HEK293 (cell line): ENCODE measurements at regions not wholly inside any gene's neighbourhood (a gene's known extent, or its start where the extent isn't known, plus 50 kb on each side); places are given as distances from the start of the nearest gene placed in this dataset.

Source experiments
- ZNF324 ChIP-seq: fragments of 450-650 bp; formaldehyde crosslinking; IDR thresholded peaks from 2 replicates; pipeline ENCODE4 v1.5.1; 2016; ENCODE audit warnings: missing biosample characterization, missing genetic modification characterization
- ZNF621 ChIP-seq: fragments of 450-650 bp; formaldehyde crosslinking; IDR thresholded peaks from 2 replicates; pipeline ENCODE4 v1.5.1; 2017; ENCODE audit warnings: missing biosample characterization, missing genetic modification characterization
- TF ChIP-seq, protein P1 (sequence below): fragments of 450-650 bp; formaldehyde crosslinking; IDR thresholded peaks from 2 replicates; pipeline ENCODE4 v1.5.1; 2016; ENCODE audit warnings: missing biosample characterization, missing genetic modification characterization
- TF ChIP-seq, protein P2 (sequence below): fragments of 450-650 bp; formaldehyde crosslinking; IDR thresholded peaks from 2 replicates; pipeline ENCODE4 v1.5.1; 2016; ENCODE audit warnings: missing biosample characterization, missing genetic modification characterization

DNA sequence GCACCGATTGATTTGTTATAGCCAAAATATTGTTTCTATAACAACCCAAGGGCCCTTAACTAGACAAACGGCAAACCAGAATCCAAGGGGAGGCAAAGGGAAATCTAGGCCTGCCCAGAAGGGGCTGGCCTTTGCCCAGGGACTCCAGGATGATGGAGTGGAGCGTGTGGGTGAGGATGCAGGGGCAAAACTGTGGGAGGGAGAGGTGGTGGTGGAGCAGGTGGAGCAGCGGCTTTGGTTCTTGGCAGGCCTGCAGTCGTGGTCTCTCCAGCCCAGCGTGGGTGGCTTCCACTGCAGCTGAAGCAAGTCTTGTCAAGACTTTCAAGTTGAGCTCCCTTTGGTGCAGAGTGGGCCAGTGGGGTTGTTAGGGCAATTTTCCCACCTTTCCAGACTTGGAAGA lies 98.6 kb upstream of the TBCA start:
- TF ChIP-seq, protein P1, sequence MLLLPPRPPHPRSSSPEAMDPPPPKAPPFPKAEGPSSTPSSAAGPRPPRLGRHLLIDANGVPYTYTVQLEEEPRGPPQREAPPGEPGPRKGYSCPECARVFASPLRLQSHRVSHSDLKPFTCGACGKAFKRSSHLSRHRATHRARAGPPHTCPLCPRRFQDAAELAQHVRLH (tag by site-specific recombination), result no peak
- TF ChIP-seq, protein P2, sequence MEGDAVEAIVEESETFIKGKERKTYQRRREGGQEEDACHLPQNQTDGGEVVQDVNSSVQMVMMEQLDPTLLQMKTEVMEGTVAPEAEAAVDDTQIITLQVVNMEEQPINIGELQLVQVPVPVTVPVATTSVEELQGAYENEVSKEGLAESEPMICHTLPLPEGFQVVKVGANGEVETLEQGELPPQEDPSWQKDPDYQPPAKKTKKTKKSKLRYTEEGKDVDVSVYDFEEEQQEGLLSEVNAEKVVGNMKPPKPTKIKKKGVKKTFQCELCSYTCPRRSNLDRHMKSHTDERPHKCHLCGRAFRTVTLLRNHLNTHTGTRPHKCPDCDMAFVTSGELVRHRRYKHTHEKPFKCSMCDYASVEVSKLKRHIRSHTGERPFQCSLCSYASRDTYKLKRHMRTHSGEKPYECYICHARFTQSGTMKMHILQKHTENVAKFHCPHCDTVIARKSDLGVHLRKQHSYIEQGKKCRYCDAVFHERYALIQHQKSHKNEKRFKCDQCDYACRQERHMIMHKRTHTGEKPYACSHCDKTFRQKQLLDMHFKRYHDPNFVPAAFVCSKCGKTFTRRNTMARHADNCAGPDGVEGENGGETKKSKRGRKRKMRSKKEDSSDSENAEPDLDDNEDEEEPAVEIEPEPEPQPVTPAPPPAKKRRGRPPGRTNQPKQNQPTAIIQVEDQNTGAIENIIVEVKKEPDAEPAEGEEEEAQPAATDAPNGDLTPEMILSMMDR (tag by site-specific recombination), result no peak
- TF ChIP-seq ZNF621 (tag by site-specific recombination) (no peak), ZNF324 (no peak)
